ENCODE measurements at regions not wholly inside any gene's neighbourhood (a gene's known extent, or its start where the extent isn't known, plus 50 kb on each side); places are given as distances from the start of the nearest gene placed in this dataset.

GRCh38 chr14:60349663-60350365 lies 100.8 kb downstream of the PPM1A start:
- peak in 1 of 3 donors; percentile 11 for TF ChIP-seq CTCF (IDR thresholded peaks at IDR 0.05)
- ATAC-seq (ENCODE audit: low FRiP score), result no peak
- no peak for DNase-seq (ENCODE audit: low spot score)

- ATAC-seq (ENCODE audit: low FRiP score) (no peak), DNase-seq (ENCODE audit: low spot score) (no peak)
- no peak for TF ChIP-seq CTCF (IDR thresholded peaks at IDR 0.05)
Measured at GRCh38 chr14:60350366-60350720, 101.3 kb downstream of the PPM1A start.

GRCh38 chr14:60353420-60353819 lies 104.4 kb downstream of the PPM1A start:
- ATAC-seq (ENCODE audit: low FRiP score) (no peak), DNase-seq (ENCODE audit: low spot score) (no peak)
- TF ChIP-seq CTCF (IDR thresholded peaks at IDR 0.05), result no peak

- TF ChIP-seq CTCF (IDR thresholded peaks at IDR 0.05), result no peak
- DNase-seq (ENCODE audit: low spot score) (no peak), ATAC-seq (ENCODE audit: low FRiP score) (no peak)
Measured at GRCh38 chr14:60355768-60356167, 106.7 kb downstream of the PPM1A start.

GRCh38 chr14:60356386-60356785 lies 107.4 kb downstream of the PPM1A start:
- no peak for ATAC-seq (ENCODE audit: low FRiP score)
- no peak for TF ChIP-seq CTCF (IDR thresholded peaks at IDR 0.05)
- no peak for DNase-seq (ENCODE audit: low spot score)

GRCh38 chr14:60356906-60357550 lies 108.0 kb downstream of the PPM1A start:
- ATAC-seq (ENCODE audit: low FRiP score) (no peak), DNase-seq (ENCODE audit: low spot score) (no peak)
- TF ChIP-seq CTCF (IDR thresholded peaks at IDR 0.05), result no peak

- TF ChIP-seq CTCF (IDR thresholded peaks at IDR 0.05), result no peak
Measured at GRCh38 chr14:60357551-60358149, 108.6 kb downstream of the PPM1A start.

More at GRCh38 chr14:60357551-60358149, 108.6 kb downstream of the PPM1A start:
- ATAC-seq (ENCODE audit: low FRiP score) (no peak), DNase-seq (ENCODE audit: low spot score) (no peak)
